Suprapubic skin (tissue), 4 donors: ENCODE measurements at regions not wholly inside any gene's neighbourhood (a gene's known extent, or its start where the extent isn't known, plus 50 kb on each side); places are given as distances from the start of the nearest gene placed in this dataset.

Experiments
- EP300 ChIP-seq: sonication (generic); formaldehyde crosslinking; IDR thresholded peaks from one replicate; pipeline ENCODE4 v1.6.1; 2017; ENCODE audit warnings: antibody characterized with exemption
- POLR2A ChIP-seq, 2 donors: fragments of 450-650 bp; IDR thresholded peaks; one replicate each; pipeline ENCODE4 v1.6.1; 2017; ENCODE audit warnings: antibody characterized with exemption in 2 of 2, mild to moderate bottlenecking in 2 of 2, moderate library complexity in 2 of 2
- POLR2AphosphoS5 ChIP-seq, 3 donors: sonication (generic); formaldehyde crosslinking; IDR thresholded peaks; one replicate each; pipeline ENCODE4 v1.6.1; 2017; ENCODE audit warnings: antibody characterized with exemption in 3 of 3
- TF ChIP-seq, protein P1 (sequence below), 2 donors: fragments of 200-600 bp in 1 of 2; fragments of 450-650 bp in 1 of 2; sonication (generic) in 1 of 2; IDR thresholded peaks; one replicate each; pipeline ENCODE4 v1.5.1; 2016 to 2019; ENCODE audit warnings: antibody characterized with exemption in 2 of 2, mild to moderate bottlenecking in 1 of 2, moderate library complexity in 1 of 2

DNA sequence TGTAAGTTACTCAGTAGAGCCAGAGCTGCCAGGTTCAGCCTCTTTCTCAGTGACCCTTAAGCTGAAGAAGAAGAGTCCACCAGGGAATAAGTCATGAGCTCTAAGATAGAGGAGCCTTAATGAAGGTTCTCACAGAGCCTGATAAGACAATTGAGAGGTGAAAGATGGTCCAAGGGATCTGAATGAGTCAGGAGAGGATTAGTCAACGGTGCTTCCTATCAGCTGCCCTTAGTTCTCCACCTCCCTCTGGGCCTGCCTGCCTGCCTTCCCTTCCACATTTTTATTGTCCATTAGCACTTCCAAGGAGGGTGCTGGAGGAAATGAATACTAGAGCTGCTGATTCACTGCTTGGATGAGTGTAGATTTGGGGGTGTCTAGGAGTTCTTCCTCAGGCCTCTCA, 161.7 kb upstream of the RMST start:
- TF ChIP-seq POLR2A (IDR thresholded peaks at IDR 0.05) (no peak), POLR2AphosphoS5 (IDR thresholded peaks at IDR 0.05) (no peak), EP300 (no peak)
- TF ChIP-seq, protein P1, sequence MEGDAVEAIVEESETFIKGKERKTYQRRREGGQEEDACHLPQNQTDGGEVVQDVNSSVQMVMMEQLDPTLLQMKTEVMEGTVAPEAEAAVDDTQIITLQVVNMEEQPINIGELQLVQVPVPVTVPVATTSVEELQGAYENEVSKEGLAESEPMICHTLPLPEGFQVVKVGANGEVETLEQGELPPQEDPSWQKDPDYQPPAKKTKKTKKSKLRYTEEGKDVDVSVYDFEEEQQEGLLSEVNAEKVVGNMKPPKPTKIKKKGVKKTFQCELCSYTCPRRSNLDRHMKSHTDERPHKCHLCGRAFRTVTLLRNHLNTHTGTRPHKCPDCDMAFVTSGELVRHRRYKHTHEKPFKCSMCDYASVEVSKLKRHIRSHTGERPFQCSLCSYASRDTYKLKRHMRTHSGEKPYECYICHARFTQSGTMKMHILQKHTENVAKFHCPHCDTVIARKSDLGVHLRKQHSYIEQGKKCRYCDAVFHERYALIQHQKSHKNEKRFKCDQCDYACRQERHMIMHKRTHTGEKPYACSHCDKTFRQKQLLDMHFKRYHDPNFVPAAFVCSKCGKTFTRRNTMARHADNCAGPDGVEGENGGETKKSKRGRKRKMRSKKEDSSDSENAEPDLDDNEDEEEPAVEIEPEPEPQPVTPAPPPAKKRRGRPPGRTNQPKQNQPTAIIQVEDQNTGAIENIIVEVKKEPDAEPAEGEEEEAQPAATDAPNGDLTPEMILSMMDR (IDR thresholded peaks at IDR 0.05): no peak
